AG09309 (cell line): ENCODE measurements at regions not wholly inside any gene's neighbourhood (a gene's known extent, or its start where the extent isn't known, plus 50 kb on each side); places are given as distances from the start of the nearest gene placed in this dataset.

Experiments
- DNase-seq: peaks from one replicate; pipeline ENCODE4 v3.0.0-alpha.2; 2010; ENCODE audit warnings: low read depth
- H3K4me3 ChIP-seq: 2 replicates; pipeline ENCODE4 v1.5.1; 2011; ENCODE audit warnings: mild to moderate bottlenecking, low read depth, low read length, moderate library complexity; ENCODE audit not compliant: control insufficient read depth
- TF ChIP-seq, protein P1 (sequence below): IDR thresholded peaks from 2 replicates; pipeline ENCODE4 v1.5.1; 2011; ENCODE audit warnings: mild to moderate bottlenecking, low read depth, low read length, inconsistent platforms; ENCODE audit not compliant: insufficient read depth, control insufficient read depth; ENCODE audit errors: missing control alignments

- TF ChIP-seq, protein P1, sequence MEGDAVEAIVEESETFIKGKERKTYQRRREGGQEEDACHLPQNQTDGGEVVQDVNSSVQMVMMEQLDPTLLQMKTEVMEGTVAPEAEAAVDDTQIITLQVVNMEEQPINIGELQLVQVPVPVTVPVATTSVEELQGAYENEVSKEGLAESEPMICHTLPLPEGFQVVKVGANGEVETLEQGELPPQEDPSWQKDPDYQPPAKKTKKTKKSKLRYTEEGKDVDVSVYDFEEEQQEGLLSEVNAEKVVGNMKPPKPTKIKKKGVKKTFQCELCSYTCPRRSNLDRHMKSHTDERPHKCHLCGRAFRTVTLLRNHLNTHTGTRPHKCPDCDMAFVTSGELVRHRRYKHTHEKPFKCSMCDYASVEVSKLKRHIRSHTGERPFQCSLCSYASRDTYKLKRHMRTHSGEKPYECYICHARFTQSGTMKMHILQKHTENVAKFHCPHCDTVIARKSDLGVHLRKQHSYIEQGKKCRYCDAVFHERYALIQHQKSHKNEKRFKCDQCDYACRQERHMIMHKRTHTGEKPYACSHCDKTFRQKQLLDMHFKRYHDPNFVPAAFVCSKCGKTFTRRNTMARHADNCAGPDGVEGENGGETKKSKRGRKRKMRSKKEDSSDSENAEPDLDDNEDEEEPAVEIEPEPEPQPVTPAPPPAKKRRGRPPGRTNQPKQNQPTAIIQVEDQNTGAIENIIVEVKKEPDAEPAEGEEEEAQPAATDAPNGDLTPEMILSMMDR: peak; percentile 10
- DNase-seq: no peak
- no peak overlapping the region for H3K4me3 ChIP-seq
These were observed 88.0 kb upstream of the IQSEC1 start for GRCh38 chr3:13161021-13161759.

- no peak for DNase-seq
- TF ChIP-seq, protein P1: no peak
- no peak overlapping the region for H3K4me3 ChIP-seq
These were observed 87.4 kb upstream of the IQSEC1 start for GRCh38 chr3:13160619-13161018.

GRCh38 chr3:13159890-13160289, 86.7 kb upstream of the IQSEC1 start:
- DNase-seq: peak; percentile 2
- TF ChIP-seq, protein P1: no peak
- H3K4me3 ChIP-seq: no peak overlapping the region

DNA sequence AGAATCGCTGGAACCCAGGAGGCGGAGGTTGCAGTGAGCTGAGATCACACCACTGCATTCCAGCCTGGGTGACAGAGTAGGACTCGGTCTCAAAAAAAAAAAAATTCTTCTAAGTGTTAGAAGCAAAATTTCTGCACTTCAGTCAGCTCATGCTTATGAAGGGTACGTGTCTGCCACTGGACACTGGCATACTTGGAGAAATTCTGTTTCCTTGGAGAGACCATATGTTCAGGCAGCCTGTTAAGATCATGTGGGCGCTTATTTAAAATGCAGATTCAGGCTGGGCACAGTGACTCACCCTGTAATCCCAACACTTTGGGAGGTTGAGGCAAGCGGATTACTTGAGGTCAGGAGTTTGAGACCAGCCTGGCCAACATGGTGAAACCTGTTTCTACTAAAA, 85.6 kb upstream of the IQSEC1 start:
- TF ChIP-seq, protein P1: no peak

GRCh38 chr3:13158408-13158807, 85.2 kb upstream of the IQSEC1 start:
- TF ChIP-seq, protein P1: no peak
- DNase-seq: no peak
- no peak overlapping the region for H3K4me3 ChIP-seq

More for the DNA sequence above, 85.6 kb upstream of the IQSEC1 start:
- DNase-seq: no peak
- H3K4me3 ChIP-seq: no peak overlapping the region

- no peak for DNase-seq
- H3K4me3 ChIP-seq: no peak overlapping the region
- TF ChIP-seq, protein P1: no peak
These were observed 84.8 kb upstream of the IQSEC1 start for GRCh38 chr3:13157986-13158385.
